Activated CD4-positive, alpha-beta T cell treated with anti-CD3 and anti-CD28 coated beads, Interleukin-2, amount 10 ng/mL, durations not matched to agents 7 days and 5 days (primary cell): ENCODE measurements at regions not wholly inside any gene's neighbourhood (a gene's known extent, or its start where the extent isn't known, plus 50 kb on each side); places are given as distances from the start of the nearest gene placed in this dataset.
"Not testable (repeated sequence)": the region's sequence is repeated elsewhere in the genome, so short reads cannot be mapped to it uniquely, and the experiment has no call there.

Source experiments
- CTCF ChIA-PET: fragments of 350-600 bp; sonication (Branson Sonifier 250); formaldehyde crosslinking; loops from one replicate; lab custom pipeline; 2021; ENCODE audit warnings: antibody characterized with exemption; lab: Charles Lee
- POLR2A ChIA-PET: fragments of 350-600 bp; sonication (Branson Sonifier 250); formaldehyde crosslinking; loops from one replicate; lab custom pipeline; 2021; ENCODE audit warnings: antibody characterized with exemption; lab: Charles Lee
- DNase-seq: peaks from one replicate; pipeline ENCODE4 v3.0.0-alpha.2; 2020
- H3K27ac Mint-ChIP-seq: one replicate; pipeline ENCODE4 v1.8.0; 2021; ENCODE audit warnings: mild to moderate bottlenecking, moderate library complexity, mixed read lengths
- H3K27me3 Mint-ChIP-seq: one replicate; pipeline ENCODE4 v1.8.0; 2021; ENCODE audit warnings: mixed read lengths
- H3K36me3 Mint-ChIP-seq: one replicate; pipeline ENCODE4 v1.8.0; 2021; ENCODE audit warnings: low read depth, mixed read lengths
- H3K4me1 Mint-ChIP-seq: one replicate; pipeline ENCODE4 v1.8.0; 2021; ENCODE audit warnings: mixed read lengths
- H3K4me3 Mint-ChIP-seq: one replicate; pipeline ENCODE4 v1.8.0; 2021; ENCODE audit warnings: mild to moderate bottlenecking, moderate library complexity, mixed read lengths
- H3K9me3 Mint-ChIP-seq: one replicate; pipeline ENCODE4 v1.8.0; 2021; ENCODE audit warnings: mixed read lengths

GRCh38 chr22:22960307-22960706, 72.7 kb downstream of the IGLL5 start:
- ChIA-PET POLR2A (no interaction called here), CTCF (interaction anchor here (0.6 to 3.5 kb wide), 7 partner anchors 25 to 207 kb away, joined by 3 to 20 read pairs (median 3); no protein-coding TSS in a partner anchor)
- no peak for DNase-seq
- Mint-ChIP-seq H3K36me3 (no peaks in the 10 kb centered on the region), H3K27ac (no peak overlapping the region), H3K4me1 (no peaks in the 10 kb centered on the region), H3K9me3 (peaks cover 5% of the 10 kb centered on the region), H3K27me3 (peaks cover 55% of the 10 kb centered on the region), H3K4me3 (no peak overlapping the region)

GRCh38 chr22:22961574-22961973, 74.0 kb downstream of the IGLL5 start:
- H3K4me1 Mint-ChIP-seq: no peaks in the 10 kb centered on the region
- no peak for DNase-seq
- CTCF ChIA-PET: no interaction called here
- H3K4me3 Mint-ChIP-seq: no peak overlapping the region
- POLR2A ChIA-PET: no interaction called here
- H3K27me3 Mint-ChIP-seq: peaks cover 60% of the 10 kb centered on the region
- no peak overlapping the region for H3K27ac Mint-ChIP-seq
- H3K9me3 Mint-ChIP-seq: peaks cover 5% of the 10 kb centered on the region
- no peaks in the 10 kb centered on the region for H3K36me3 Mint-ChIP-seq

- H3K36me3 Mint-ChIP-seq: no peaks in the 10 kb centered on the region
- ChIA-PET CTCF (no interaction called here), POLR2A (no interaction called here)
- H3K9me3 Mint-ChIP-seq: no peaks in the 10 kb centered on the region
- H3K4me1 Mint-ChIP-seq: no peaks in the 10 kb centered on the region
- no peak for DNase-seq
- H3K27me3 Mint-ChIP-seq: peaks cover 71% of the 10 kb centered on the region
- H3K4me3 Mint-ChIP-seq: no peak overlapping the region
- H3K27ac Mint-ChIP-seq: no peak overlapping the region
Observed at GRCh38 chr22:22968366-22968765, 80.8 kb downstream of the IGLL5 start.

- H3K9me3 Mint-ChIP-seq, H3K27ac Mint-ChIP-seq, POLR2A ChIA-PET, CTCF ChIA-PET, H3K4me1 Mint-ChIP-seq, H3K36me3 Mint-ChIP-seq, H3K4me3 Mint-ChIP-seq, DNase-seq: not testable (repeated sequence)
- peaks cover 48% of the 10 kb centered on the region for H3K27me3 Mint-ChIP-seq
Observed at GRCh38 chr22:22972605-22973004, 85.0 kb downstream of the IGLL5 start.

GRCh38 chr22:22973336-22973735, 85.7 kb downstream of the IGLL5 start:
- Mint-ChIP-seq H3K27ac (no peak overlapping the region), H3K4me1 (no peaks in the 10 kb centered on the region), H3K4me3 (no peak overlapping the region), H3K36me3 (no peaks in the 10 kb centered on the region), H3K9me3 (no peaks in the 10 kb centered on the region), H3K27me3 (peaks cover 47% of the 10 kb centered on the region)
- POLR2A ChIA-PET: no interaction called here
- CTCF ChIA-PET: interaction anchor here (1.3 kb wide), 1 partner anchor 89 kb away, joined by 3 read pairs; no protein-coding TSS in a partner anchor
- no peak for DNase-seq

- peaks cover 45% of the 10 kb centered on the region for H3K27me3 Mint-ChIP-seq
- POLR2A ChIA-PET: no interaction called here
- H3K36me3 Mint-ChIP-seq: no peaks in the 10 kb centered on the region
Observed at GRCh38 chr22:22974156-22974555, 86.5 kb downstream of the IGLL5 start.

GRCh38 chr22:22974795-22975580, 87.4 kb downstream of the IGLL5 start:
- DNase-seq: no peak
- Mint-ChIP-seq H3K4me3 (no peak overlapping the region), H3K4me1 (no peaks in the 10 kb centered on the region), H3K36me3 (no peaks in the 10 kb centered on the region), H3K27ac (no peak overlapping the region), H3K27me3 (peaks cover 40% of the 10 kb centered on the region), H3K9me3 (peaks cover 5% of the 10 kb centered on the region)
- ChIA-PET POLR2A (no interaction called here), CTCF (interaction anchor here (0.6 to 1.6 kb wide), 5 partner anchors 12 to 273 kb away, joined by 3 to 4 read pairs (median 3); no protein-coding TSS in a partner anchor)

More at GRCh38 chr22:22974156-22974555, 86.5 kb downstream of the IGLL5 start:
- Mint-ChIP-seq H3K9me3 (no peaks in the 10 kb centered on the region), H3K4me3 (no peak overlapping the region), H3K27ac (no peak overlapping the region), H3K4me1 (no peaks in the 10 kb centered on the region)
- DNase-seq: no peak
- CTCF ChIA-PET: interaction anchor here (0.6 to 1.6 kb wide), 6 partner anchors 13 to 274 kb away, joined by 3 to 5 read pairs (median 4); no protein-coding TSS in a partner anchor

GRCh38 chr22:22976033-22976922, 88.7 kb downstream of the IGLL5 start:
- Mint-ChIP-seq H3K4me3 (no peak overlapping the region), H3K9me3 (peaks cover 12% of the 10 kb centered on the region), H3K36me3 (no peaks in the 10 kb centered on the region), H3K27ac (no peak overlapping the region), H3K4me1 (no peaks in the 10 kb centered on the region), H3K27me3 (peaks cover 29% of the 10 kb centered on the region)
- ChIA-PET CTCF (no interaction called here), POLR2A (no interaction called here)
- DNase-seq: no peak

- Mint-ChIP-seq H3K4me1 (no peaks in the 10 kb centered on the region), H3K4me3 (no peak overlapping the region), H3K36me3 (peaks cover 2% of the 10 kb centered on the region), H3K27ac (no peak overlapping the region), H3K27me3 (peaks cover 26% of the 10 kb centered on the region), H3K9me3 (peaks cover 22% of the 10 kb centered on the region)
- ChIA-PET POLR2A (no interaction called here), CTCF (no interaction called here)
- DNase-seq: no peak
Observed at GRCh38 chr22:22977479-22978200, 90.0 kb downstream of the IGLL5 start.

- H3K27ac Mint-ChIP-seq: no peak overlapping the region
- no peak overlapping the region for H3K4me3 Mint-ChIP-seq
- ChIA-PET CTCF (no interaction called here), POLR2A (no interaction called here)
- H3K36me3 Mint-ChIP-seq: peaks cover 2% of the 10 kb centered on the region
- H3K4me1 Mint-ChIP-seq: peaks cover 4% of the 10 kb centered on the region
- H3K9me3 Mint-ChIP-seq: peaks cover 22% of the 10 kb centered on the region
- H3K27me3 Mint-ChIP-seq: peaks cover 26% of the 10 kb centered on the region
- no peak for DNase-seq
Observed at GRCh38 chr22:22978637-22979036, 91.0 kb downstream of the IGLL5 start.

GRCh38 chr22:22979121-22979724, 91.1 kb upstream of the GNAZ start:
- ChIA-PET CTCF (no interaction called here), POLR2A (no interaction called here)
- Mint-ChIP-seq H3K27ac (no peak overlapping the region), H3K36me3 (peaks cover 2% of the 10 kb centered on the region), H3K4me3 (no peak overlapping the region), H3K9me3 (peaks cover 22% of the 10 kb centered on the region), H3K27me3 (peaks cover 28% of the 10 kb centered on the region), H3K4me1 (peaks cover 4% of the 10 kb centered on the region)
- no peak for DNase-seq

- CTCF ChIA-PET: no interaction called here
- Mint-ChIP-seq H3K27ac (no peak overlapping the region), H3K4me1 (peaks cover 4% of the 10 kb centered on the region), H3K27me3 (peaks cover 25% of the 10 kb centered on the region), H3K36me3 (peaks cover 2% of the 10 kb centered on the region), H3K4me3 (no peak overlapping the region), H3K9me3 (peaks cover 22% of the 10 kb centered on the region)
- DNase-seq: no peak
- POLR2A ChIA-PET: no interaction called here
Observed at GRCh38 chr22:22979954-22980353, 90.4 kb upstream of the GNAZ start.
